ENCODE measurements at regions not wholly inside any gene's neighbourhood (a gene's known extent, or its start where the extent isn't known, plus 50 kb on each side); places are given as distances from the start of the nearest gene placed in this dataset.
A peak's percentile ranks its signal among the peaks of the same experiment; 100 is the strongest.

DNA sequence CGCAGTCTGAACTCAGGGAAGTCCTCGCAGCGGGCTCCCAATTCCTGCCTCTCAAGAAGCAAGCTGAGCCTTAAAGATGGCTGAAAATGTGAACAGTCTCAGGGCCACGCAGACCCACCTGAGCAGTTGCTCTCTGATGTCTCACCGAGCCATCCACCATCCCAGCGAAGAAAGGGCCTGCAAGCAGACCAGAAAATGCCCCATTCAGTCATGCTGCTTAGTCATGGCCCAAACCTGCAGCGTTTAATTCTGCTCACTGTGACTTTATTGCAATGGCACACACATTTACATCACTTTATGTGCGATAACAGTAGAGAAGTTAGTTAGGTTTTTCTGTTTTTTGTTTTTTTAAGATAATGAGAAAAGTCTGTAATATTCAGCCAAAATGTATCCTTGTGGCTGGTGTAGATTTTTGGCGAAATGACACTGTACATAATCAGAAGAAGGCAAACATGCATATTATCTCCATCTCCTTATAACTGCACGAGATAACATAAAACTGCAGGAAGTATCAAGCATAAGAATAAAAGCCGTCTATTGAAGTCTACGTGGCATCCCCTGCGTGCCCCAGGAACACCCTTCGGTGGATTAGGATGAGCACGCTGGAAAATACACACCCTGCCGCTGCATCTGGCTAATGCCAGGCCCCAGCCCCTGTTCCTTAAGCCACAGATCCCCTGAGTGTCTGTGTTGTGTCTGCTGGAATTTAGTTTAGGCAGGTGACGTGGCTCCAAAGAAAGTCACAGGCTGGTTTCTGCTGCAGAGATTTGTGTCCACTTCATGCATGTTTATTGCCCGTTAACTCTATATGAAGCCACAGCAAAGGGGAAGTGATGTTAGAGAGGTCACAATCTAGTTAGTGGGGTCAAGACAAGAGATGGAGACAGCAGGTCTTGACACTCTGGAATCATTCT is 119.8 kb upstream of the IRF2BP2 start:
- peak overlapping the region; percentile 34 for H3K27ac Mint-ChIP-seq
- peaks cover 82% of the 10 kb centered on the region for H3K4me1 Mint-ChIP-seq
- H2AFZ ChIP-seq (replicated peaks), result no peak overlapping the region
- no peaks in the 10 kb centered on the region for H3K27me3 ChIP-seq
- no peaks in the 10 kb centered on the region for H3K9me3 Mint-ChIP-seq
- no peaks in the 10 kb centered on the region for H3K79me2 ChIP-seq (ENCODE audit: low read depth)
- no peak for DNase-seq (ENCODE audit: low spot score)
- no peak overlapping the region for H3K9ac ChIP-seq
- no peaks in the 10 kb centered on the region for H3K36me3 Mint-ChIP-seq
- H3K4me1 ChIP-seq, result peaks cover 28% of the 10 kb centered on the region
- H3F3A ChIP-seq (ENCODE audit: low read depth), result peaks cover 23% of the 10 kb centered on the region
- no peak overlapping the region for H3K4me3 ChIP-seq
- H4K20me1 ChIP-seq (ENCODE audit: low read depth), result no peaks in the 10 kb centered on the region
- TF ChIP-seq EZH2phosphoT487 (IDR thresholded peaks at IDR 0.05) (no peak), EZH2 (IDR thresholded peaks at IDR 0.05) (no peak)
- TF ChIP-seq, protein P1, sequence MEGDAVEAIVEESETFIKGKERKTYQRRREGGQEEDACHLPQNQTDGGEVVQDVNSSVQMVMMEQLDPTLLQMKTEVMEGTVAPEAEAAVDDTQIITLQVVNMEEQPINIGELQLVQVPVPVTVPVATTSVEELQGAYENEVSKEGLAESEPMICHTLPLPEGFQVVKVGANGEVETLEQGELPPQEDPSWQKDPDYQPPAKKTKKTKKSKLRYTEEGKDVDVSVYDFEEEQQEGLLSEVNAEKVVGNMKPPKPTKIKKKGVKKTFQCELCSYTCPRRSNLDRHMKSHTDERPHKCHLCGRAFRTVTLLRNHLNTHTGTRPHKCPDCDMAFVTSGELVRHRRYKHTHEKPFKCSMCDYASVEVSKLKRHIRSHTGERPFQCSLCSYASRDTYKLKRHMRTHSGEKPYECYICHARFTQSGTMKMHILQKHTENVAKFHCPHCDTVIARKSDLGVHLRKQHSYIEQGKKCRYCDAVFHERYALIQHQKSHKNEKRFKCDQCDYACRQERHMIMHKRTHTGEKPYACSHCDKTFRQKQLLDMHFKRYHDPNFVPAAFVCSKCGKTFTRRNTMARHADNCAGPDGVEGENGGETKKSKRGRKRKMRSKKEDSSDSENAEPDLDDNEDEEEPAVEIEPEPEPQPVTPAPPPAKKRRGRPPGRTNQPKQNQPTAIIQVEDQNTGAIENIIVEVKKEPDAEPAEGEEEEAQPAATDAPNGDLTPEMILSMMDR (IDR thresholded peaks at IDR 0.05), result no peak
- no peak overlapping the region for H3K4me2 ChIP-seq
- H3K36me3 ChIP-seq, result no peaks in the 10 kb centered on the region
- H3K9me3 ChIP-seq (ENCODE audit: low read depth), result no peaks in the 10 kb centered on the region
- no peak overlapping the region for H3K27ac ChIP-seq
- peaks cover 20% of the 10 kb centered on the region for H3K27me3 Mint-ChIP-seq (ENCODE audit: insufficient read depth, low read depth)
- H3K4me3 Mint-ChIP-seq, result no peak overlapping the region

DNA sequence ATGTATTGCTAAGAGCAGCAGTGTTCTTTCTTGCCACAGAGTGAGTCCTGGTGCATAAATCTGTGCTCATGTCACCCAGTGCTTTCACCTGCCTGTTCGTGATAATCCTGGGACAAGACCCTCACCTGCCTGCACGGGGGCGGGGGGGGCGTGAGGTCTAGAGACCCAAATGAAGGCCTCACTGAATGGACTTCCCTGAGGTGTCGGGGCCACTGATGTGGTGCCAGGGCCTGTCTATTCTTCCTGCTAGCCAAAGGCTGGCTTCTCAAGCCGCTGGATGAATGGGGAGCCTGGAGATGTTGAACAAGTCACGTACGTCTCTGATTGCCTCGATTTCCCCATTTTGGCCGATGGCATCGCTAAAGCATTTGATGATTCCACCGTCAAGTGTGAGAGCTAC is 118.8 kb upstream of the IRF2BP2 start:
- Histone ChIP-seq H3F3A (ENCODE audit: low read depth) (peaks cover 33% of the 10 kb centered on the region), H3K27me3 (no peaks in the 10 kb centered on the region), H3K4me3 (no peak overlapping the region), H3K4me1 (peaks cover 34% of the 10 kb centered on the region), H3K27ac (no peak overlapping the region), H3K4me2 (no peak overlapping the region), H2AFZ (replicated peaks) (no peak overlapping the region), H3K9ac (no peak overlapping the region), H3K79me2 (ENCODE audit: low read depth) (no peaks in the 10 kb centered on the region), H3K36me3 (no peaks in the 10 kb centered on the region), H4K20me1 (ENCODE audit: low read depth) (no peaks in the 10 kb centered on the region), H3K9me3 (ENCODE audit: low read depth) (no peaks in the 10 kb centered on the region)
- H3K27me3 Mint-ChIP-seq (ENCODE audit: insufficient read depth, low read depth), result peaks cover 15% of the 10 kb centered on the region
- peak overlapping the region; percentile 40 for H3K27ac Mint-ChIP-seq
- no peaks in the 10 kb centered on the region for H3K9me3 Mint-ChIP-seq
- H3K4me3 Mint-ChIP-seq, result peak overlapping the region; percentile 64
- H3K4me1 Mint-ChIP-seq, result peaks cover 84% of the 10 kb centered on the region
- no peaks in the 10 kb centered on the region for H3K36me3 Mint-ChIP-seq
- TF ChIP-seq, protein P1 (IDR thresholded peaks at IDR 0.05), result no peak
- DNase-seq (ENCODE audit: low spot score), result no peak

DNA sequence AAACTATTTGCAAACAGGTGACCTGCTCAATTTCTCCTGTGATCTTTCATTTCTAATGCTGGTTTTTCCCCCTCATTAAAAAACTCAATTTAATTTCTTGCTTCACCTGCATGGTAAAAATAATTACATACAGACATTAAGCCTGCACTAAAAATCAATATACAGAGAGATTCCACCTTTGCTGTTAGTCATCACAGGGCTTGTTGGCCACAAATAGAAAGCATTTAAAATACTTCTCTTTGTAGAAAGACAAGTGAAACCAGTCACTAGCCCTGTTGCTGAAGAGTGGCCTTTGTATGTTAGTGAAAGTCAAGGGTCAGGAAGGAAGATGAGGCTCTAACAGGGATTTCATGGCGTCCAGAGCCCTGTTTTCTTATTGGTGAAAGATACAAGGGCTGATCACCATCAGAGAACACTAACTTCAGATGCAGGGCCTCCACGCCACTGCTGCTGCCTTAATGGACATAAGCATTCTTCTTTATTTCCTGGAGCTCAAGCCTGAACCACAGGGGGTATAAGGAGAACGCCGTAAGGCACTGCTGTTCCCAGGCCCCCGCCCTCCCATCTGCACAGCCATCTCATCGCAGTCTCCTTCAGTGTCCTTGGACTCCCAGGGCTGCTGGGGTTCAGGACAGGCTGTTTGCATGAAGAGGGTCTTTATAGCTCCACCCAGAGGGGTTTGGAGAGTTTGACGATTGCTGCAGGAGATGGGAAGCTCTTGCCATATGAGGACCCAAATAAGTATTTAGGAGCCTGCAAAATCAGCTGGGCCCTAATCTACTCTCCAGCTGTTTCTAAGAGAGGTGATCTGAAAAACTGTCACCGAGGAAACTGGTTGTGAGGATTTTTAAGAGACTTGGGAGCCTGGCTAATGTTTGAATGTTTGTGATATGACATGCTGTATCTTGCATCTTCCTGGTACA is 117.3 kb upstream of the IRF2BP2 start:
- H2AFZ ChIP-seq (replicated peaks), result peak overlapping the region; percentile 67
- H3K27me3 Mint-ChIP-seq (ENCODE audit: insufficient read depth, low read depth), result peaks cover 13% of the 10 kb centered on the region
- peaks cover 49% of the 10 kb centered on the region for H3K4me1 ChIP-seq
- peak overlapping the region; percentile 2 for H3K4me3 Mint-ChIP-seq
- no peaks in the 10 kb centered on the region for H4K20me1 ChIP-seq (ENCODE audit: low read depth)
- no peaks in the 10 kb centered on the region for H3K79me2 ChIP-seq (ENCODE audit: low read depth)
- H3K36me3 ChIP-seq, result no peaks in the 10 kb centered on the region
- peaks cover 95% of the 10 kb centered on the region for H3K4me1 Mint-ChIP-seq
- H3K36me3 Mint-ChIP-seq, result no peaks in the 10 kb centered on the region
- peak overlapping the region; percentile 53 for H3K4me2 ChIP-seq
- H3K9me3 Mint-ChIP-seq, result no peaks in the 10 kb centered on the region
- H3K27ac ChIP-seq, result no peak overlapping the region
- peak; percentile 37 for DNase-seq (ENCODE audit: low spot score)
- H3K27me3 ChIP-seq, result no peaks in the 10 kb centered on the region
- no peaks in the 10 kb centered on the region for H3K9me3 ChIP-seq (ENCODE audit: low read depth)
- TF ChIP-seq EZH2 (IDR thresholded peaks at IDR 0.05) (no peak), EZH2phosphoT487 (IDR thresholded peaks at IDR 0.05) (no peak)
- TF ChIP-seq, protein P1 (IDR thresholded peaks at IDR 0.05), result no peak
- H3K9ac ChIP-seq, result no peak overlapping the region
- peaks cover 40% of the 10 kb centered on the region for H3F3A ChIP-seq (ENCODE audit: low read depth)
- peak overlapping the region; percentile 99 for H3K27ac Mint-ChIP-seq
- no peak overlapping the region for H3K4me3 ChIP-seq

Data from neural progenitor cell (in vitro differentiated cells).